Neural cell (in vitro differentiated cells): ENCODE measurements at regions not wholly inside any gene's neighbourhood (a gene's known extent, or its start where the extent isn't known, plus 50 kb on each side); places are given as distances from the start of the nearest gene placed in this dataset.

Source experiments
- H2AFZ ChIP-seq: fragments of 200-600, 300-800 bp; sonication (generic), shearing (Covaris generic); 2 replicates; pipeline ENCODE4 v1.6.0; 2014; ENCODE audit warnings: low read depth, mild to moderate bottlenecking, antibody characterized with exemption, low read length, moderate library complexity
- H3F3A ChIP-seq: fragments of 200-600 bp; shearing (Covaris generic); 2 replicates; pipeline ENCODE4 v1.6.1; 2016; ENCODE audit warnings: mild to moderate bottlenecking, moderate library complexity, mixed read lengths, antibody characterized with exemption, low read length; ENCODE audit not compliant: insufficient read depth, poor library complexity, severe bottlenecking
- H3K27ac ChIP-seq: fragments of 200-600, 300-800 bp; sonication (generic), shearing (Covaris generic); 2 replicates; pipeline ENCODE4 v1.5.1; 2014; ENCODE audit warnings: mild to moderate bottlenecking, low read length, moderate library complexity
- H3K27me3 ChIP-seq: fragments of 300-800, 200-600 bp; sonication (generic), shearing (Covaris generic); 2 replicates; pipeline ENCODE4 v1.6.0; 2014; ENCODE audit warnings: mild to moderate bottlenecking, low read depth, low read length, moderate library complexity; ENCODE audit not compliant: insufficient read depth
- H3K36me3 ChIP-seq: fragments of 300-800, 200-600 bp; sonication (generic), shearing (Covaris generic); 2 replicates; pipeline ENCODE4 v1.5.1; 2014; ENCODE audit warnings: mild to moderate bottlenecking, antibody characterized with exemption, low read length, moderate library complexity; ENCODE audit not compliant: insufficient read depth
- H3K4me2 ChIP-seq: fragments of 300-800, 200-600 bp; sonication (generic), shearing (Covaris generic); 2 replicates; pipeline ENCODE4 v1.6.0; 2014; ENCODE audit warnings: mild to moderate bottlenecking, low read length
- H3K4me3 ChIP-seq: fragments of 300-800, 200-600 bp; sonication (generic), shearing (Covaris generic); 2 replicates; pipeline ENCODE4 v1.5.1; 2014; ENCODE audit warnings: mild to moderate bottlenecking, low read length, moderate library complexity
- H3K79me2 ChIP-seq: fragments of 200-600 bp; shearing (Covaris generic); replicated peaks from 2 replicates; pipeline ENCODE4 v1.6.0; 2014; ENCODE audit warnings: mild to moderate bottlenecking, low read length, moderate library complexity; ENCODE audit not compliant: insufficient read depth
- H3K9ac ChIP-seq: fragments of 300-800, 200-600 bp; sonication (generic), shearing (Covaris generic); 2 replicates; pipeline ENCODE4 v1.6.1; 2016; ENCODE audit warnings: mild to moderate bottlenecking, low read length, mixed read lengths
- H3K9me2 ChIP-seq: fragments of 200-600 bp; shearing (Covaris generic); 2 replicates; pipeline ENCODE4 v1.6.1; 2016; ENCODE audit warnings: mild to moderate bottlenecking, low read length, mixed read lengths; ENCODE audit not compliant: insufficient read depth
- H3K9me3 ChIP-seq: fragments of 200-600, 300-800 bp; sonication (generic), shearing (Covaris generic); 2 replicates; pipeline ENCODE4 v1.6.1; 2016; ENCODE audit warnings: mild to moderate bottlenecking, mixed run types, low read length, moderate library complexity, mixed read lengths
- H4K20me1 ChIP-seq: fragments of 200-600 bp; shearing (Covaris generic); 2 replicates; pipeline ENCODE4 v1.6.1; 2016; ENCODE audit warnings: mild to moderate bottlenecking, mixed run types; ENCODE audit not compliant: insufficient read depth
- EP300 ChIP-seq: fragments of 450-650 bp; conservative IDR thresholded peaks from 2 replicates; pipeline ENCODE4 v1.6.1; 2014; ENCODE audit warnings: antibody characterized with exemption, mild to moderate bottlenecking, moderate library complexity; ENCODE audit not compliant: poor library complexity, severe bottlenecking
- EZH2 ChIP-seq: fragments of 200-600, 300-800 bp; shearing (Covaris generic), sonication (generic); IDR thresholded peaks from 2 replicates; pipeline ENCODE4 v1.6.1; 2014; ENCODE audit warnings: antibody characterized with exemption, low read length, borderline replicate concordance, mild to moderate bottlenecking; ENCODE audit not compliant: insufficient read depth, poor library complexity, severe bottlenecking
- MXI1 ChIP-seq: fragments of 450-650 bp; conservative IDR thresholded peaks from 2 replicates; pipeline ENCODE4 v1.6.1; 2014; ENCODE audit warnings: antibody characterized with exemption, mild to moderate bottlenecking; ENCODE audit not compliant: poor library complexity, severe bottlenecking
- POLR2AphosphoS5 ChIP-seq: IDR thresholded peaks from 2 replicates; pipeline ENCODE4 v1.6.1; 2012
- RAD21 ChIP-seq: fragments of 450-650 bp; conservative IDR thresholded peaks from 2 replicates; pipeline ENCODE4 v1.6.1; 2014; ENCODE audit warnings: antibody characterized with exemption, mild to moderate bottlenecking, moderate library complexity
- SMC3 ChIP-seq: fragments of 450-650 bp; conservative IDR thresholded peaks from 2 replicates; pipeline ENCODE4 v1.6.1; 2014; ENCODE audit warnings: antibody characterized with exemption, mild to moderate bottlenecking, moderate library complexity; ENCODE audit not compliant: poor library complexity
- TAF1 ChIP-seq: IDR thresholded peaks from 2 replicates; pipeline ENCODE4 v1.6.1; 2012; ENCODE audit warnings: low read depth
- TF ChIP-seq, protein P1 (sequence below): IDR thresholded peaks from 2 replicates; pipeline ENCODE4 v1.6.1; 2012; ENCODE audit warnings: borderline replicate concordance
- TF ChIP-seq, protein P2 (sequence below): fragments of 450-650 bp; IDR thresholded peaks from 2 replicates; pipeline ENCODE4 v1.5.1; 2014; ENCODE audit warnings: antibody characterized with exemption, mild to moderate bottlenecking, moderate library complexity; ENCODE audit not compliant: poor library complexity, severe bottlenecking

GRCh38 chr14:101633276-101633675, 72.0 kb downstream of the DIO3 start:
- H3K4me3 ChIP-seq = no peak overlapping the region
- no peak overlapping the region for H2AFZ ChIP-seq

DNA sequence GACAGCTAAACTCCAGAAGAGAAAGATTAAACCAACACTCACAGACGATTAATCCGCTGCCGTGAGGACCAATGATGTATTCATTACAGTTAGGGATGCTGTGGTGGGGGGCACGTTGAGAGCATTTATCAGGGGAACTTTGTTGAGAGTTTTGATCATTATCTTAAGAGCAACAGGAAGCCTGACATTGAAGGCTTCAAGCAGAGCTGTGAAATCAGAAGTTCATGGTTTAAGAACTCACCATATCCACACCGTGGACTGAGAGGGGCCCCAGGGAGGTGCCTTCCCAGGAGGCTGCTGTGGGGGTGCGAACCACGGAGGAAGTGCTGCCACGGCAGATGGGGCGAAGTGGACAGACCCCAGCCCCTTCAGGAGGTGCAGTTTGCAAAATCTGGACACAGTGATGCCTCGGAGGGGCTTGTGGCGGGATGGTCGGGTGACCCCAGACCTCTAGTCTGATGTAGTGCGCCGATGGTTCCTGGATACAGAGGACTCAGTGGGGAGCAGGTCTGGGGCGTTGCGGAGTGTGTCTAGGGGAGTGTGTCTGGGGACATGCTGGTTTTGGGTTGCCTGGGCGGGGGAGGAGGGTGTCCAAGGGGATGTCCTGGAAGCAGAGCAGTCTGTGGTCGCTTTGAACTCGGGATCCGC, 73.0 kb downstream of the DIO3 start:
- no peak overlapping the region for H3K4me3 ChIP-seq
- H3K36me3 ChIP-seq = no peaks in the 10 kb centered on the region
- H3K79me2 ChIP-seq = no peaks in the 10 kb centered on the region
- H3K9me2 ChIP-seq = no peaks in the 10 kb centered on the region
- TF ChIP-seq, protein P1, sequence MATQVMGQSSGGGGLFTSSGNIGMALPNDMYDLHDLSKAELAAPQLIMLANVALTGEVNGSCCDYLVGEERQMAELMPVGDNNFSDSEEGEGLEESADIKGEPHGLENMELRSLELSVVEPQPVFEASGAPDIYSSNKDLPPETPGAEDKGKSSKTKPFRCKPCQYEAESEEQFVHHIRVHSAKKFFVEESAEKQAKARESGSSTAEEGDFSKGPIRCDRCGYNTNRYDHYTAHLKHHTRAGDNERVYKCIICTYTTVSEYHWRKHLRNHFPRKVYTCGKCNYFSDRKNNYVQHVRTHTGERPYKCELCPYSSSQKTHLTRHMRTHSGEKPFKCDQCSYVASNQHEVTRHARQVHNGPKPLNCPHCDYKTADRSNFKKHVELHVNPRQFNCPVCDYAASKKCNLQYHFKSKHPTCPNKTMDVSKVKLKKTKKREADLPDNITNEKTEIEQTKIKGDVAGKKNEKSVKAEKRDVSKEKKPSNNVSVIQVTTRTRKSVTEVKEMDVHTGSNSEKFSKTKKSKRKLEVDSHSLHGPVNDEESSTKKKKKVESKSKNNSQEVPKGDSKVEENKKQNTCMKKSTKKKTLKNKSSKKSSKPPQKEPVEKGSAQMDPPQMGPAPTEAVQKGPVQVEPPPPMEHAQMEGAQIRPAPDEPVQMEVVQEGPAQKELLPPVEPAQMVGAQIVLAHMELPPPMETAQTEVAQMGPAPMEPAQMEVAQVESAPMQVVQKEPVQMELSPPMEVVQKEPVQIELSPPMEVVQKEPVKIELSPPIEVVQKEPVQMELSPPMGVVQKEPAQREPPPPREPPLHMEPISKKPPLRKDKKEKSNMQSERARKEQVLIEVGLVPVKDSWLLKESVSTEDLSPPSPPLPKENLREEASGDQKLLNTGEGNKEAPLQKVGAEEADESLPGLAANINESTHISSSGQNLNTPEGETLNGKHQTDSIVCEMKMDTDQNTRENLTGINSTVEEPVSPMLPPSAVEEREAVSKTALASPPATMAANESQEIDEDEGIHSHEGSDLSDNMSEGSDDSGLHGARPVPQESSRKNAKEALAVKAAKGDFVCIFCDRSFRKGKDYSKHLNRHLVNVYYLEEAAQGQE = no peak
- TF ChIP-seq TAF1 (no peak), SMC3 (no peak), EZH2 (no peak), POLR2AphosphoS5 (no peak), EP300 (no peak), MXI1 (no peak), RAD21 (no peak)
- TF ChIP-seq, protein P2, sequence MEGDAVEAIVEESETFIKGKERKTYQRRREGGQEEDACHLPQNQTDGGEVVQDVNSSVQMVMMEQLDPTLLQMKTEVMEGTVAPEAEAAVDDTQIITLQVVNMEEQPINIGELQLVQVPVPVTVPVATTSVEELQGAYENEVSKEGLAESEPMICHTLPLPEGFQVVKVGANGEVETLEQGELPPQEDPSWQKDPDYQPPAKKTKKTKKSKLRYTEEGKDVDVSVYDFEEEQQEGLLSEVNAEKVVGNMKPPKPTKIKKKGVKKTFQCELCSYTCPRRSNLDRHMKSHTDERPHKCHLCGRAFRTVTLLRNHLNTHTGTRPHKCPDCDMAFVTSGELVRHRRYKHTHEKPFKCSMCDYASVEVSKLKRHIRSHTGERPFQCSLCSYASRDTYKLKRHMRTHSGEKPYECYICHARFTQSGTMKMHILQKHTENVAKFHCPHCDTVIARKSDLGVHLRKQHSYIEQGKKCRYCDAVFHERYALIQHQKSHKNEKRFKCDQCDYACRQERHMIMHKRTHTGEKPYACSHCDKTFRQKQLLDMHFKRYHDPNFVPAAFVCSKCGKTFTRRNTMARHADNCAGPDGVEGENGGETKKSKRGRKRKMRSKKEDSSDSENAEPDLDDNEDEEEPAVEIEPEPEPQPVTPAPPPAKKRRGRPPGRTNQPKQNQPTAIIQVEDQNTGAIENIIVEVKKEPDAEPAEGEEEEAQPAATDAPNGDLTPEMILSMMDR = no peak
- no peaks in the 10 kb centered on the region for H3K9me3 ChIP-seq
- H3K4me2 ChIP-seq = no peak overlapping the region
- no peak overlapping the region for H3K27ac ChIP-seq
- H3F3A ChIP-seq = peaks cover 5% of the 10 kb centered on the region
- no peak overlapping the region for H2AFZ ChIP-seq
- H4K20me1 ChIP-seq = no peaks in the 10 kb centered on the region
- H3K9ac ChIP-seq = no peak overlapping the region
- H3K27me3 ChIP-seq = no peaks in the 10 kb centered on the region

More at GRCh38 chr14:101633276-101633675, 72.0 kb downstream of the DIO3 start:
- Histone ChIP-seq H3K4me2 (no peak overlapping the region), H3K9ac (no peak overlapping the region), H3K9me3 (no peaks in the 10 kb centered on the region), H3K27ac (no peak overlapping the region), H3K79me2 (no peaks in the 10 kb centered on the region), H3K36me3 (no peaks in the 10 kb centered on the region), H3F3A (peaks cover 5% of the 10 kb centered on the region), H3K27me3 (no peaks in the 10 kb centered on the region), H4K20me1 (no peaks in the 10 kb centered on the region), H3K9me2 (no peaks in the 10 kb centered on the region)
- TF ChIP-seq EP300 (no peak), SMC3 (no peak), TAF1 (no peak), EZH2 (no peak), POLR2AphosphoS5 (no peak), RAD21 (no peak), MXI1 (no peak)
- TF ChIP-seq, protein P1 = no peak
- TF ChIP-seq, protein P2 = no peak
